ENCODE measurements at regions not wholly inside any gene's neighbourhood (a gene's known extent, or its start where the extent isn't known, plus 50 kb on each side); places are given as distances from the start of the nearest gene placed in this dataset.
A peak's percentile ranks its signal among the peaks of the same experiment; 100 is the strongest.
"Not testable (repeated sequence)": the region's sequence is repeated elsewhere in the genome, so short reads cannot be mapped to it uniquely, and the experiment has no call there.

- DNase-seq, result no peak
These were observed 333.5 kb upstream of the NUPR2 start for GRCh38 chr7:56449762-56450161.

- no peak for DNase-seq
These were observed 331.9 kb upstream of the NUPR2 start for GRCh38 chr7:56447864-56448693.

GRCh38 chr7:56420528-56420927 lies 304.3 kb upstream of the NUPR2 start:
- not testable (repeated sequence) for DNase-seq

GRCh38 chr7:56375173-56375572 lies 259.0 kb upstream of the NUPR2 start:
- DNase-seq, result no peak

GRCh38 chr7:56374666-56375065 lies 258.4 kb upstream of the NUPR2 start:
- DNase-seq, result not testable (repeated sequence)

GRCh38 chr7:56373314-56373713 lies 257.1 kb upstream of the NUPR2 start:
- DNase-seq, result not testable (repeated sequence)

GRCh38 chr7:56371792-56372191 lies 255.6 kb upstream of the NUPR2 start:
- not testable (repeated sequence) for DNase-seq

- not testable (repeated sequence) for DNase-seq
These were observed 254.1 kb upstream of the NUPR2 start for GRCh38 chr7:56370208-56370872.

- DNase-seq, result not testable (repeated sequence)
These were observed 251.7 kb upstream of the NUPR2 start for GRCh38 chr7:56367914-56368313.

GRCh38 chr7:56367411-56367810 lies 251.2 kb upstream of the NUPR2 start:
- not testable (repeated sequence) for DNase-seq

GRCh38 chr7:56366701-56367100 lies 250.5 kb upstream of the NUPR2 start:
- not testable (repeated sequence) for DNase-seq

GRCh38 chr7:56352576-56352975 lies 236.4 kb upstream of the NUPR2 start:
- not testable (repeated sequence) for DNase-seq

GRCh38 chr7:56351181-56351580 lies 235.0 kb upstream of the NUPR2 start:
- not testable (repeated sequence) for DNase-seq

GRCh38 chr7:56348311-56348710 lies 232.1 kb upstream of the NUPR2 start:
- not testable (repeated sequence) for DNase-seq

GRCh38 chr7:56328327-56328726 lies 212.1 kb upstream of the NUPR2 start:
- not testable (repeated sequence) for DNase-seq

GRCh38 chr7:56290548-56290947 lies 174.3 kb upstream of the NUPR2 start:
- DNase-seq, result no peak

GRCh38 chr7:56287429-56288138 lies 171.4 kb upstream of the NUPR2 start:
- DNase-seq, result no peak

- no peak for DNase-seq
These were observed 139.9 kb upstream of the NUPR2 start for GRCh38 chr7:56256108-56256507.

GRCh38 chr7:56250135-56250534 lies 133.9 kb upstream of the NUPR2 start:
- DNase-seq, result no peak

GRCh38 chr7:56229631-56230030 lies 113.4 kb upstream of the NUPR2 start:
- DNase-seq, result no peak

- DNase-seq, result no peak
These were observed 106.6 kb upstream of the NUPR2 start for GRCh38 chr7:56222866-56223265.

- DNase-seq, result no peak
These were observed 102.8 kb upstream of the NUPR2 start for GRCh38 chr7:56219017-56219416.

- DNase-seq, result peak; percentile 31
These were observed 102.3 kb upstream of the NUPR2 start for GRCh38 chr7:56218510-56218909.

- no peak for DNase-seq
These were observed 97.4 kb upstream of the NUPR2 start for GRCh38 chr7:56213574-56213973.

Measured in NCI-H2029 (cell line).